ENCODE measurements at regions not wholly inside any gene's neighbourhood (a gene's known extent, or its start where the extent isn't known, plus 50 kb on each side); places are given as distances from the start of the nearest gene placed in this dataset.

DNA sequence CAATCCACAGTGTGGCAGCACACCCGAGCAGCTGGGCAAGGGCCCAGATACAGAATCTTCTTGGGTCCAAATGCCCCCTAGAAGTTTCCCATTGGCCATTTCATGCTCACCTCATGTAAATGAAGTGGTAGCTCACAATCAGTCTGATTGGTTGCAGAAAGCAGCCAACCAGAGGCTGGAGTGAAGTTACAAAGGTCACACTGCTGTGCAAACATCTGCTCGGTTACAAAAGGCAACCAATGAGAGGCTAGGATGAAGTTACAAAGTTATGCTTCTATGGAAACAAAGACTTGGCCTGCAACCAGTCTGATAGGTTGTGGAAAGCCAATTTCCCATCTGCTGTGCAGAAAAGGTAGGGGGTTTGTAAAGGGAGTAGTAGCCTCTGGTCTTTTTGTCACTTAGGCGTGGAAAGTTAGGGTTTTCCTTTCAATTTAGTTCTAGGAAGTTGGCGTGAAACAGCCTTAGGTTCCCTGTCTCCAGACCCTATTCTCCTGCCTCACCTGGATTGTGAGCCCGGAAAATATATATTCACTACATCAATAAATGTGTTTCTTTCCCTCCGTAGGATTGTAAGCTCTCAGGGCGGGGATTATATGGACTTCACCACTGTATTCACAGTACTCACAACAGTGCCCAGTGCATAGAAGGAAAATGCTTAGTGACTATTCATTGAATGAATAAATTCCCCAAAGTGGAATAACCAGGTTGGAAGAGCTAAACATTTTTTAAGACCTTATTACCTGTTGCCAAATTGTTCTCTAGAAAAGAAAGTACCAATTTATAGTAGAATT is 91.9 kb downstream of the URB2 start:
- TF ChIP-seq, protein P1, sequence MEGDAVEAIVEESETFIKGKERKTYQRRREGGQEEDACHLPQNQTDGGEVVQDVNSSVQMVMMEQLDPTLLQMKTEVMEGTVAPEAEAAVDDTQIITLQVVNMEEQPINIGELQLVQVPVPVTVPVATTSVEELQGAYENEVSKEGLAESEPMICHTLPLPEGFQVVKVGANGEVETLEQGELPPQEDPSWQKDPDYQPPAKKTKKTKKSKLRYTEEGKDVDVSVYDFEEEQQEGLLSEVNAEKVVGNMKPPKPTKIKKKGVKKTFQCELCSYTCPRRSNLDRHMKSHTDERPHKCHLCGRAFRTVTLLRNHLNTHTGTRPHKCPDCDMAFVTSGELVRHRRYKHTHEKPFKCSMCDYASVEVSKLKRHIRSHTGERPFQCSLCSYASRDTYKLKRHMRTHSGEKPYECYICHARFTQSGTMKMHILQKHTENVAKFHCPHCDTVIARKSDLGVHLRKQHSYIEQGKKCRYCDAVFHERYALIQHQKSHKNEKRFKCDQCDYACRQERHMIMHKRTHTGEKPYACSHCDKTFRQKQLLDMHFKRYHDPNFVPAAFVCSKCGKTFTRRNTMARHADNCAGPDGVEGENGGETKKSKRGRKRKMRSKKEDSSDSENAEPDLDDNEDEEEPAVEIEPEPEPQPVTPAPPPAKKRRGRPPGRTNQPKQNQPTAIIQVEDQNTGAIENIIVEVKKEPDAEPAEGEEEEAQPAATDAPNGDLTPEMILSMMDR (IDR thresholded peaks at IDR 0.05): no peak
- TF ChIP-seq SMC3 (IDR thresholded peaks at IDR 0.05; ENCODE audit: low read depth, low read length) (no peak), POLR2AphosphoS5 (IDR thresholded peaks at IDR 0.05; ENCODE audit: low read depth, low read length) (no peak), TAF1 (IDR thresholded peaks at IDR 0.05; ENCODE audit: borderline replicate concordance, low read depth, low read length) (no peak), RXRA (IDR thresholded peaks at IDR 0.05; ENCODE audit: borderline replicate concordance, low read depth) (no peak), CHD2 (IDR thresholded peaks at IDR 0.05; ENCODE audit: low read length, partially characterized antibody) (no peak), EZH2phosphoT487 (IDR thresholded peaks at IDR 0.05; ENCODE audit: borderline replicate concordance, low read depth) (no peak)
- TF ChIP-seq, protein P2, sequence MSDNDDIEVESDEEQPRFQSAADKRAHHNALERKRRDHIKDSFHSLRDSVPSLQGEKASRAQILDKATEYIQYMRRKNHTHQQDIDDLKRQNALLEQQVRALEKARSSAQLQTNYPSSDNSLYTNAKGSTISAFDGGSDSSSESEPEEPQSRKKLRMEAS (IDR thresholded peaks at IDR 0.05; ENCODE audit: low read depth): no peak

Data from SK-N-SH (cell line).